GM04503 (cell line): ENCODE measurements at regions not wholly inside any gene's neighbourhood (a gene's known extent, or its start where the extent isn't known, plus 50 kb on each side); places are given as distances from the start of the nearest gene placed in this dataset.

Source experiments
- DNase-seq: peaks from one replicate; pipeline ENCODE4 v3.0.0-alpha.2; 2012; ENCODE audit warnings: low read depth

- DNase-seq = no peak
Observed at GRCh38 chr12:65517656-65518210, 239.2 kb downstream of the MSRB3 start.

- peak; percentile 27 for DNase-seq
Observed at GRCh38 chr12:65518771-65519170, 240.3 kb downstream of the MSRB3 start.

- DNase-seq = no peak
Observed at GRCh38 chr12:65520658-65521057, 242.2 kb downstream of the MSRB3 start.

GRCh38 chr12:65522956-65523860 is 244.7 kb downstream of the MSRB3 start:
- DNase-seq = no peak

GRCh38 chr12:65524666-65525065 is 246.2 kb downstream of the MSRB3 start:
- DNase-seq = peak; percentile 79

- peak; percentile 94 for DNase-seq
Observed at GRCh38 chr12:65525491-65526141, 247.1 kb downstream of the MSRB3 start.

GRCh38 chr12:65526311-65526710 is 247.8 kb downstream of the MSRB3 start:
- no peak for DNase-seq

- DNase-seq = no peak
Observed at GRCh38 chr12:65528127-65528526, 249.6 kb downstream of the MSRB3 start.

- no peak for DNase-seq
Observed at GRCh38 chr12:65529106-65529505, 250.6 kb downstream of the MSRB3 start.

- DNase-seq = no peak
Observed at GRCh38 chr12:65529771-65530435, 251.4 kb downstream of the MSRB3 start.

- DNase-seq = peak; percentile 57
Observed at GRCh38 chr12:65532162-65532561, 253.7 kb downstream of the MSRB3 start.

GRCh38 chr12:65532764-65533163 is 254.3 kb downstream of the MSRB3 start:
- DNase-seq = peak; percentile 37

GRCh38 chr12:65533177-65533883 is 254.8 kb downstream of the MSRB3 start:
- peak; percentile 31 for DNase-seq

GRCh38 chr12:65534238-65534841 is 255.9 kb downstream of the MSRB3 start:
- DNase-seq = no peak

- no peak for DNase-seq
Observed at GRCh38 chr12:65535946-65536345, 257.5 kb downstream of the MSRB3 start.

GRCh38 chr12:65536351-65536750 is 257.9 kb downstream of the MSRB3 start:
- DNase-seq = no peak

GRCh38 chr12:65536876-65537681 is 258.6 kb downstream of the MSRB3 start:
- peak; percentile 100 for DNase-seq

GRCh38 chr12:65537978-65538377 is 259.5 kb downstream of the MSRB3 start:
- no peak for DNase-seq

- DNase-seq = no peak
Observed at GRCh38 chr12:65539023-65539422, 260.5 kb downstream of the MSRB3 start.

GRCh38 chr12:65540140-65540539 is 261.7 kb downstream of the MSRB3 start:
- no peak for DNase-seq

GRCh38 chr12:65546528-65546927 is 268.0 kb downstream of the MSRB3 start:
- no peak for DNase-seq
